ENCODE measurements at regions not wholly inside any gene's neighbourhood (a gene's known extent, or its start where the extent isn't known, plus 50 kb on each side); places are given as distances from the start of the nearest gene placed in this dataset.

DNA sequence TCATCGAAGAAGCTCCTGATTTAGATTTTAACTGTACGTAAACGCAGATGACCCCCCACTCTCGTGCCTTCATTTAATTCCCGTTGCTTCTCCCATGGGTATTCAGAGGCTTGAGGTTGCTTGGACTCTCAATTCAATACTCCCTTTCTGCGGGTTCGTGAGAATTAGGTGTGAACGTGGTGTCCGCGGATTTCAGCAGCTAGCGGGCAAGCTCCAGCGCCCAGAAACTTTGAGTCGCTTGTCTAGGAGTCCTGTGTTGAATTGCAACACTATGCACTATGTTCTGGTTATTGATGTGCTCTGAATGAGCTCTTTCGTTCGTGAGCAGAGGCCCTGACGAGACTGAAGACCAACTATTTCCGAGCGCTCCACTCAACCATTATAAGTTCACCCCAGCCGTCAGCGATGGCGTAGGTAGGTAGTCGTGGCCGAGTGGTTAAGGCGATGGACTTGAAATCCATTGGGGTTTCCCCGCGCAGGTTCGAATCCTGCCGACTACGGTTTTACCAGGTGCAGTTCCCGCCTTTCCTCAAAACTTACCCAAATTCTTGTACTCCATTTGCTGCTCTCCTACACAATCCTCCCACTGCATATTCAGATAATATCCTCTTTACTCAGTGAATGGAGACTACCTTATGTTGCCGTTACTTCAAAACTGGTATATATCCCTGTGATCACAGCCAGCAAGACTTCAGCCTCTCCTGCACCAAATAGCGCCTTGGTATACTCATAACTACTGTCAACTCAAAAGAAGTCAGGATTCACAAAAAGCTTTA is 72.6 kb upstream of the ZNF184 start (continued):
- TF ChIP-seq ARID5B (CRISPR knock-in tag; IDR thresholded peaks at IDR 0.05) (peak; percentile 90), ZNF33B (CRISPR knock-in tag; IDR thresholded peaks at IDR 0.05) (no peak), NBN (conservative IDR thresholded peaks at IDR 0.05) (no peak), ZNF207 (IDR thresholded peaks at IDR 0.05; ENCODE audit: borderline replicate concordance) (no peak), MTA3 (CRISPR knock-in tag; IDR thresholded peaks at IDR 0.05) (no peak), TOPORS (CRISPR knock-in tag; IDR thresholded peaks at IDR 0.05) (no peak), TFDP2 (CRISPR knock-in tag; IDR thresholded peaks at IDR 0.05) (peak; percentile 92), ZNF605 (CRISPR knock-in tag; IDR thresholded peaks at IDR 0.05) (peak; percentile 18; the same call in 1 of the 2 replicates), HNRNPH1 (optimal IDR thresholded peaks at IDR 0.05; ENCODE audit: low read depth, low read length) (no peak), ZNF446 (CRISPR knock-in tag; IDR thresholded peaks at IDR 0.05) (no peak), ZSCAN22 (CRISPR knock-in tag; IDR thresholded peaks at IDR 0.05) (no peak; the same call in 1 of the 2 replicates), SMYD3 (CRISPR knock-in tag; IDR thresholded peaks at IDR 0.05) (peak; percentile 72; the same call in 1 of the 2 replicates), RFX5 (IDR thresholded peaks at IDR 0.05; ENCODE audit: low read depth, low read length) (no peak)
- TF ChIP-seq, protein P1, sequence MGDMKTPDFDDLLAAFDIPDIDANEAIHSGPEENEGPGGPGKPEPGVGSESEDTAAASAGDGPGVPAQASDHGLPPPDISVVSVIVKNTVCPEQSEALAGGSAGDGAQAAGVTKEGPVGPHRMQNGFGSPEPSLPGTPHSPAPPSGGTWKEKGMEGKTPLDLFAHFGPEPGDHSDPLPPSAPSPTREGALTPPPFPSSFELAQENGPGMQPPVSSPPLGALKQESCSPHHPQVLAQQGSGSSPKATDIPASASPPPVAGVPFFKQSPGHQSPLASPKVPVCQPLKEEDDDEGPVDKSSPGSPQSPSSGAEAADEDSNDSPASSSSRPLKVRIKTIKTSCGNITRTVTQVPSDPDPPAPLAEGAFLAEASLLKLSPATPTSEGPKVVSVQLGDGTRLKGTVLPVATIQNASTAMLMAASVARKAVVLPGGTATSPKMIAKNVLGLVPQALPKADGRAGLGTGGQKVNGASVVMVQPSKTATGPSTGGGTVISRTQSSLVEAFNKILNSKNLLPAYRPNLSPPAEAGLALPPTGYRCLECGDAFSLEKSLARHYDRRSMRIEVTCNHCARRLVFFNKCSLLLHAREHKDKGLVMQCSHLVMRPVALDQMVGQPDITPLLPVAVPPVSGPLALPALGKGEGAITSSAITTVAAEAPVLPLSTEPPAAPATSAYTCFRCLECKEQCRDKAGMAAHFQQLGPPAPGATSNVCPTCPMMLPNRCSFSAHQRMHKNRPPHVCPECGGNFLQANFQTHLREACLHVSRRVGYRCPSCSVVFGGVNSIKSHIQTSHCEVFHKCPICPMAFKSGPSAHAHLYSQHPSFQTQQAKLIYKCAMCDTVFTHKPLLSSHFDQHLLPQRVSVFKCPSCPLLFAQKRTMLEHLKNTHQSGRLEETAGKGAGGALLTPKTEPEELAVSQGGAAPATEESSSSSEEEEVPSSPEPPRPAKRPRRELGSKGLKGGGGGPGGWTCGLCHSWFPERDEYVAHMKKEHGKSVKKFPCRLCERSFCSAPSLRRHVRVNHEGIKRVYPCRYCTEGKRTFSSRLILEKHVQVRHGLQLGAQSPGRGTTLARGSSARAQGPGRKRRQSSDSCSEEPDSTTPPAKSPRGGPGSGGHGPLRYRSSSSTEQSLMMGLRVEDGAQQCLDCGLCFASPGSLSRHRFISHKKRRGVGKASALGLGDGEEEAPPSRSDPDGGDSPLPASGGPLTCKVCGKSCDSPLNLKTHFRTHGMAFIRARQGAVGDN (CRISPR knock-in tag; IDR thresholded peaks at IDR 0.05), result peak; percentile 23; the same call in 1 of the 2 replicates
- TF ChIP-seq, protein P2, sequence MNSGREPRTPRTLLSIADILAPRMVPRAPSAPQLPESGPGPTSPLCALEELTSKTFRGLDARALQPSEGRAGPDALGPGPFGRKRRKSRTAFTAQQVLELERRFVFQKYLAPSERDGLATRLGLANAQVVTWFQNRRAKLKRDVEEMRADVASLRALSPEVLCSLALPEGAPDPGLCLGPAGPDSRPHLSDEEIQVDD (CRISPR knock-in tag; IDR thresholded peaks at IDR 0.05; ENCODE audit: borderline replicate concordance), result no peak
- TF ChIP-seq, protein P3, sequence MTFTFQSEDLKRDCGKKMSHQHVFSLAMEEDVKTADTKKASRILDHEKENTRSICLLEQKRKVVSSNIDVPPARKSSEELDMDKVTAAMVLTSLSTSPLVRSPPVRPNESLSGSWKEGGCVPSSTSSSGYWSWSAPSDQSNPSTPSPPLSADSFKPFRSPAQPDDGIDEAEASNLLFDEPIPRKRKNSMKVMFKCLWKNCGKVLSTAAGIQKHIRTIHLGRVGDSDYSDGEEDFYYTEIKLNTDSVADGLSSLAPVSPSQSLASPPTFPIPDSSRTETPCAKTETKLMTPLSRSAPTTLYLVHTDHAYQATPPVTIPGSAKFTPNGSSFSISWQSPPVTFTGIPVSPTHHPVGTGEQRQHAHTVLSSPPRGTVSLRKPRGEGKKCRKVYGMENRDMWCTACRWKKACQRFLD (CRISPR knock-in tag; IDR thresholded peaks at IDR 0.05; ENCODE audit: borderline replicate concordance), result no peak
- TF ChIP-seq, protein P4, sequence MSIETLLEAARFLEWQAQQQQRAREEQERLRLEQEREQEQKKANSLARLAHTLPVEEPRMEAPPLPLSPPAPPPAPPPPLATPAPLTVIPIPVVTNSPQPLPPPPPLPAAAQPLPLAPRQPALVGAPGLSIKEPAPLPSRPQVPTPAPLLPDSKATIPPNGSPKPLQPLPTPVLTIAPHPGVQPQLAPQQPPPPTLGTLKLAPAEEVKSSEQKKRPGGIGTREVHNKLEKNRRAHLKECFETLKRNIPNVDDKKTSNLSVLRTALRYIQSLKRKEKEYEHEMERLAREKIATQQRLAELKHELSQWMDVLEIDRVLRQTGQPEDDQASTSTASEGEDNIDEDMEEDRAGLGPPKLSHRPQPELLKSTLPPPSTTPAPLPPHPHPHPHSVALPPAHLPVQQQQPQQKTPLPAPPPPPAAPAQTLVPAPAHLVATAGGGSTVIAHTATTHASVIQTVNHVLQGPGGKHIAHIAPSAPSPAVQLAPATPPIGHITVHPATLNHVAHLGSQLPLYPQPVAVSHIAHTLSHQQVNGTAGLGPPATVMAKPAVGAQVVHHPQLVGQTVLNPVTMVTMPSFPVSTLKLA (IDR thresholded peaks at IDR 0.05), result no peak

Data from HepG2 (cell line).